ENCODE measurements at regions not wholly inside any gene's neighbourhood (a gene's known extent, or its start where the extent isn't known, plus 50 kb on each side); places are given as distances from the start of the nearest gene placed in this dataset.
"Not testable (repeated sequence)": the region's sequence is repeated elsewhere in the genome, so short reads cannot be mapped to it uniquely, and the experiment has no call there.

- not testable (repeated sequence) for DNase-seq (ENCODE audit: low read depth in 2 of 2)
- H3K4me3 ChIP-seq (replicated peaks in 1 of 2; ENCODE audit: low read depth in 2 of 2, low read length in 2 of 2), result peak overlapping the region in 1 of 2 donors; percentile 23
Measured at GRCh38 chr2:156254637-156255067, 77.9 kb downstream of the NR4A2 start.

DNA sequence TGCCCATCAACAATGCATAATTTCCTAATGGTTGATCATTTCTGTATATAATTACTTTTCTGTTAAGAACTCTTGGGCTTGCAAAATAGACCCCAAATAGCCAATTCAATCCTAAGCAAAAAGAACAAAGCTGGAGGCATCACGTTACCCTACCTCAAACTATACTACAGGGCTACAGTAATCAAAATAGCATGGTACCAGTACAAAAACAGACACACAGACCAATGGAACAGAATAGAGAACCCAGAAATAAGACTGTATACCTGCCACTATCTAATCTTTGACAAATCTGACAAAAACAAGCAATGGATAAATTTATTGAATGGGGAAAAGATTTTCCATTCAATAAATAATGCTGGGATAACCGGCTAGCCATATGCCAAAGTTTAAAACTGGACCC is 78.8 kb downstream of the NR4A2 start:
- no peak for TF ChIP-seq CTCF (IDR thresholded peaks at IDR 0.05; ENCODE audit: low read depth, low read length)
- DNase-seq (ENCODE audit: low read depth in 2 of 2), result no peak
- H3K4me3 ChIP-seq (replicated peaks in 1 of 2; ENCODE audit: low read depth in 2 of 2, low read length in 2 of 2), result no peak overlapping the region

DNA sequence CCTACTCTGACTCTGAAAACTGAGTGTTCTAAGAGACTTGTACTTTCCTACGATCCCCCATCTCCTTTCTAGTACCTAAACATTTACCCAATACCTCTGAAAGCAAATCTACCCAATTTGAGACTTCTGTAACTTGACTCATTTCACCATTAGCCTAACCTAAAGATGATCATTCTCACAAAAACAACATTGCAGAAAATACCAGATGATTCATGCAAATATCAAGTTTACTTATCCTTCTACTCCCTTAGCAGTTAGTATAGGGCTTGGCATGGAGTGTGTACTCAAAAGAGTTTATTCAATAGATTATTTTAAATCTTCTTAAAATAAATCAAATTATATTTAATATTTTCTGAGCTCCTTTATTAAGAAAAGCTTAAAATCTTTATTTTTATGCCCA is 89.6 kb downstream of the NR4A2 start:
- no peak overlapping the region for H3K4me3 ChIP-seq (replicated peaks in 1 of 2; ENCODE audit: low read depth in 2 of 2, low read length in 2 of 2)
- no peak for TF ChIP-seq CTCF (IDR thresholded peaks at IDR 0.05; ENCODE audit: low read depth, low read length)
- no peak for DNase-seq (ENCODE audit: low read depth in 2 of 2)

- DNase-seq (ENCODE audit: low read depth in 2 of 2), result no peak
- H3K4me3 ChIP-seq (replicated peaks in 1 of 2; ENCODE audit: low read depth in 2 of 2, low read length in 2 of 2), result no peak overlapping the region
- TF ChIP-seq CTCF (IDR thresholded peaks at IDR 0.05; ENCODE audit: low read depth, low read length), result no peak
Measured at GRCh38 chr2:156237558-156237957, 95.0 kb downstream of the NR4A2 start.

- TF ChIP-seq CTCF (IDR thresholded peaks at IDR 0.05; ENCODE audit: low read depth, low read length), result no peak
- no peak for DNase-seq (ENCODE audit: low read depth in 2 of 2)
Measured at GRCh38 chr2:156229724-156230362, 102.7 kb downstream of the NR4A2 start.

DNA sequence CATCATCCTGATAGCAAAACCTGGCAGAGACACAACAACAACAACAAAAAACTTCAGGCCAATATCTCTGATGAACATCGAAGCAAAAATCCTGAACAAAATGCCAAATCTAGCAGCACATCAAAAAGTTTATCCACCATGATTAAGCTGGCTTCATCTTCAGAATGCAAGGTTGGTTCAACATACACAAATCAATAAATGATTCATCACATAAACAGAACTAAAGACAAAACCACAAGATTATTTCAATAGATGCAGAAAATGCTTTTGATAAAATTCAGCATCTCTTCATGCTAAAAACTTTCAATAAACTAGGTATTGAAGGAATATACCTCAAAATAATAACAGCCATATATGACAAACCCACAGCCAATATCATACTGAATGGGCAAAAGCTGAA is 109.2 kb downstream of the NR4A2 start:
- not testable (repeated sequence) for H3K4me3 ChIP-seq (replicated peaks in 1 of 2; ENCODE audit: low read depth in 2 of 2, low read length in 2 of 2); DNase-seq (ENCODE audit: low read depth in 2 of 2)

More at GRCh38 chr2:156229724-156230362, 102.7 kb downstream of the NR4A2 start:
- no peak overlapping the region for H3K4me3 ChIP-seq (replicated peaks in 1 of 2; ENCODE audit: low read depth in 2 of 2, low read length in 2 of 2)

- no peak for TF ChIP-seq CTCF (IDR thresholded peaks at IDR 0.05; ENCODE audit: low read depth, low read length)
- no peak for DNase-seq (ENCODE audit: low read depth in 2 of 2)
- no peak overlapping the region for H3K4me3 ChIP-seq (replicated peaks in 1 of 2; ENCODE audit: low read depth in 2 of 2, low read length in 2 of 2)
Measured at GRCh38 chr2:156221703-156222102, 110.8 kb downstream of the NR4A2 start.

- no peak for TF ChIP-seq CTCF (IDR thresholded peaks at IDR 0.05; ENCODE audit: low read depth, low read length)
- no peak for DNase-seq (ENCODE audit: low read depth in 2 of 2)
- H3K4me3 ChIP-seq (replicated peaks in 1 of 2; ENCODE audit: low read depth in 2 of 2, low read length in 2 of 2), result no peak overlapping the region
Measured at GRCh38 chr2:156219491-156220100, 112.9 kb downstream of the NR4A2 start.
